HG02610 (cell line): ENCODE measurements at regions not wholly inside any gene's neighbourhood (a gene's known extent, or its start where the extent isn't known, plus 50 kb on each side); places are given as distances from the start of the nearest gene placed in this dataset.
A peak's percentile ranks its signal among the peaks of the same experiment; 100 is the strongest.
"Not testable (repeated sequence)": the region's sequence is repeated elsewhere in the genome, so short reads cannot be mapped to it uniquely, and the experiment has no call there.

Experiments used
- ATAC-seq: cut with Tn5 transposase; IDR thresholded peaks from one replicate; pipeline ENCODE4 v1.9.1; 2021; ENCODE audit warnings: mild to moderate bottlenecking, moderate library complexity; ENCODE audit not compliant: unreplicated experiment

DNA sequence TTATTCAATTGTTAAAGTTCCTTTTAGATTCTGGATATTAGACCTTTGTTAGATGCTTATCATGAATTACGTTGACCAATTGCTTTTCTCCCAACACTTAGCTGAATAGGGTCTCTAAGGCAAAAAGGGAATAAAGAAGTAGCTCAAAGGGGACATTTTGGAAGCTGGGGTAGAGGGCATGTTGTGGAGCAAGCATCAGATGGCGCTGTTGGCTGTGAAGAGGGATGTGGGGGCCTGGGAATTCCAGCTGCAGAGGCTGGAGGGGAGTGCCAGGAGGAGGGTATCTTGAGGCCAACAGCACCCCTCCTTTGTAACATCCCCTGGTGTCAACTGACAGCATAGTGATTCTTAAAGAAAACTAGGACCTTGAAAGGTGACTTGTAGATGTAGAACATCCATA is 198.2 kb downstream of the ADCYAP1 start:
- ATAC-seq, result no peak

DNA sequence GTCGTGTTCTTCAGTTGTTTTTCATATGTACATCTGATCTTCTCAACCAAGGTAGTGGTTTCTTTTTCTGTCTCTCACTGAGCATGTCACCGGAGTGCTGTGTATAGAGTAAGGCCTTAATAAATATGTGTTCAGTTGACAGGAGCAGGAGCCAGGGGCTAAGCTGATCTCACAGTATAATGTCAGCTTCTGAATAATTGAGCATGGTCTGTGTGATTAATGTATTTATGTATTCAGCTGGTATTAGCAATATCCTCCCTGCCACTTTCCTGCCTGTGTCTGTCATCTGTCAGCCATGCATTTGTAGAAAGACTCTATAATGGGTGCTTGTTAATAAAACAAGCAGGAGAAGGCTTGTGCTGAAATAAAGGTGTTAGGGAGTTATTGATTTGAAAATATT is 198.9 kb downstream of the ADCYAP1 start:
- no peak for ATAC-seq

DNA sequence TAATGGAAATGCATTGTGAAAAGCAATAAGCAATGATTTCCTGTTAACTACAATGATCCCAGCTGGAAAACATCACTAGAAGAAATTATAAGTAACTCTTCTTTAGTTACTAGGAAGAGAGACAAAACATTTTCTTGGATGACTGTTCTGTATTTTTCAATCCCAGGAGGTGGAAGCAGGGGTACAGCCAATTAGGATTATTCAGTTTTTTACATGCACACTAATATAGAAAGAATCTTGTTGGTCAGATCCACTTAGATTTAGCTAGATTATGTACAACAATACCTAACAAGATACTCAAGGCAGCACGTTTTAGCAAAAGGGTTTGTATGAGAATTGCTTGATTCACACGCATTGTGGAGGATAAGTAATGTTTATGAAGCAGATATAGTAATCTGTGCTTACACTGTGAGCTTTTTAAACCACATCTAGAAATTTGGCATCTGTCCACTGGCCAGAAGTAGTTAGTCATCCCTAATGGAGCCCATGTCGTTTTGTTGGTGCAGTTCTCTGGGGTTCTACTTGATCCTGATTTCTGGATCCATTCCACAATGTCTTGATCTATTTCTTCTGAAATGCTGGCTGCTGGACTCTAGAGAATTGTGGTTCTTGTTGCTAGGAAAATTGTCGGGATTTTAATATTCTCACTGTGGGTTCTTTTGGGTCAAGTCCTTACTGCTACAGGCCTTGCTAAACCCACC is 199.7 kb downstream of the ADCYAP1 start:
- no peak for ATAC-seq

DNA sequence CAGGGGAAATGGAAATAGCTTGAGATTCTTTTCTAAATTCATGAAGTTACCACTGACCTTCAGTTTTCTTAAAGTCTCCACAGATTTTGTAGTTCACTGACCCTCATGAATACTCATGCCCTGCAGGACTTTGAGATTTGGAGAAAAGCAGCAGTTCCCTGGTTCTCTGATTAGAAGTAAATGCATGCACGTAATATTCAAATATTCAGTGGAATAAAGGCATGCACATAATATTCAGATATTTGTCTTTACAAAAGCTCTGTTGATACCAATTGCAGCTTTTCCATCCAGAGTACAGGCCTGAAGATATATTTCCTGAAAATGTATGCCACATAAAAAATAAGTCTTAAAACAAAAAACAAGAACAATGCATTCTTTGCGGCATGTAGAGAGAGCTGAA is 219.8 kb downstream of the ADCYAP1 start:
- no peak for ATAC-seq

DNA sequence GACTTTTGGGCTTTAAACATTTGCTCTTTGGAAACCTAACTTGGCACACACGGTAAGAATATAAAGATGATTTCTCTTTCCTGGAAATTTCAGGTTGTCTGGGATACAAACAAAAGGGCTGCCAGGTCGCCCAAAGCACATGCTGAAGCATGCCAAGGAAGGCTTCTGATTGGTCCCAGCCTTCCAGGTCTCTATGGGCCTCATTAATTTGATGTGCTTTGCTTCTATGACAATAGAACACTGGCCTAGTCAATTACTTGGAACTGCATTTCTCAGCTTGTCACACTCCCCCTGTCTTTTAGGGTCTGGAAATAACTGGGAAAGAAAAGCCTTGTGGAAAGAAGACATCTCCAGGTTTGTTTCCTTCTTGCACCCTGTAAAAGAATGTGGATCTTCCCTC is 228.9 kb downstream of the ADCYAP1 start:
- ATAC-seq, result no peak

DNA sequence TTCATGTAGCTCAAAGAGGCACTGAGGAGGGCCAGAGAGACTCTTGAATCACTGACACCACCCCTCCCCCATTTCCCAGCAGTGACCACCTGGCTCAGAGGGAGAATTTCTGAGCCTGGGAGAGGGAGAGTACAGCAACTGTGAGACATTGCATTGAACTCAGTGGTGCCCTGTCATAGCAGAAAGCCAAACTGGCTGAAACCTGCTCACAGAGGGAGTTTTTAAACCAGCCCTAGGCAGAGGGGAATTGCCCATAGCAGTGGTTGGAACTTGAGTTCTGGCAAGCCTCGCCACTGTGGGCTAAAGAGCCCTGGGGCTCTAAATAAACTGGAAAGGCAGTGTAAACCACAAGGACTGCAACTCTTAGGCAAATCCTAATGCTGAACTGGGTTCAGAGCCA is 243.1 kb downstream of the ADCYAP1 start:
- ATAC-seq, result peak; percentile 88

DNA sequence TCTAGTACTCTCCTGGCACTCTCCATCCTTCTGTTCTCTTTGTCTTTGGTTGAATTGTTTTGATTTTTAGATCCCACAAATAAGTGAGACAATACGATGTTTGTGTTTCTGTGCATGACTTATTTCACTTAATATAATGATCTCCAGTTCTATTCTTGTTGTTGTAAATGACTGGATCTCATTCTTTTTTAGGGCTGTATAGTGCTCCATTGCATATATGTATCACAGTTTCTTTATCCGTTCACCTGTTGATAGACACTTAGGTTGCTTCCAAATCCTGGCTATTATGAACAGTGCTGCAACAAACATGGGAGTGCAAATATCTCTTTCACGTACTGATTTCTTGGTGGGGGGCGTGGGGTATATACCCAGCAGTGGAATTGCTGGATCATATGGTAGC is 245.0 kb downstream of the ADCYAP1 start:
- no peak for ATAC-seq

DNA sequence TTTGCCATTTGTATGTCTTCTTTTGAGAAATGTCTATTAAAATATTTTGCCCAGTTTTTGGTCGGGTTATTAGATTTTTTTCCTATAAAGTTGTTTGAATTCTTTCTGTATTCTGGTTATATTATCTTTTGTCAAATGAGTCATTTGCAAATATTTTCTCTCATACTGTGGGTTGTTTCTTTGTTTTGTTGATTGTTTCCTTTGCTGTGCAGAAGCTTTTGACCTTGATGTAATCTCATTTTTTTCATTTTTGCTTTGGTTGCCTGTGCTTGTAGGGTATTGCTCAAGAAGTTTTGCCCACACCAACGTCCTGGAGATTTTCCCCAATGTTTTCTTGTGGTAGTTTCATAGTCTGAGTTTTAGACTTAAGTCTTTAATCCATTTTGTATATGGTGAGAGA is 245.7 kb downstream of the ADCYAP1 start:
- ATAC-seq, result no peak

DNA sequence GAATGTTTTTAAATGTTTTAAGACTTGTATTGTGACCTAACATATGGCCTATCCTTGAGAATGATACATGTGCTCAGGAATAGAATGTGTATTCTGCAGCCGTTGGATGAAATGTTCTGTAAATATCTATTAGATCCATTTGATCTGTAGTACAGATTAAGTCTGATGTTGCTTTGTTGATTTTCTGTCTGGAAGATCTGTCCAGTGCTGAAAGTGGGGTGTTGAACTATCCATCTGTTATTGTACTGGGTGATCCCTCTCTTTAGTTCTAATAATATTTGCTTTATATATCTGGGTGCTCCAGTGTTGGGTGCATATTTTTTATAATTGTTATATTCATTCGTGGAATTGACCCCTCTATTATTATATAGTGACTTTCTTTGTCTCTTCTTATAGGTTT is 248.3 kb downstream of the ADCYAP1 start:
- not testable (repeated sequence) for ATAC-seq

DNA sequence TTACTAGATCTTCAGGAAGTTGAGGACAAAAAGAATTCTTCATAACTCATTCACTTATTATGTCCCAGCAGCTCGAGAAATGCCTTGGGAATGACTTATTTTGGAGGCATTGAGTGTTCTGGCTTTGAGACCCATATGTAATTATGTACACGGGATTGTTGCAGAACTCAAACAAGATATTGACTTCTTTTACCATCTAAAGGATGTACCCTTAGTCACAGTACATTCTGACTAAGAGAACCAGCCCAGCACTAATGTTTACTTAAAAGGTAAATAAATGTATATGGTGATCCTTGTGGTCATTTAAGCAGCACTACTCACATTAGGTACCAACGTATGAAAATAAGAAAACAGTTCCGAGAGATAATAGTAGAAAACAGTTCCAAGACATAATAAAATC is 268.9 kb downstream of the ADCYAP1 start:
- ATAC-seq, result no peak

DNA sequence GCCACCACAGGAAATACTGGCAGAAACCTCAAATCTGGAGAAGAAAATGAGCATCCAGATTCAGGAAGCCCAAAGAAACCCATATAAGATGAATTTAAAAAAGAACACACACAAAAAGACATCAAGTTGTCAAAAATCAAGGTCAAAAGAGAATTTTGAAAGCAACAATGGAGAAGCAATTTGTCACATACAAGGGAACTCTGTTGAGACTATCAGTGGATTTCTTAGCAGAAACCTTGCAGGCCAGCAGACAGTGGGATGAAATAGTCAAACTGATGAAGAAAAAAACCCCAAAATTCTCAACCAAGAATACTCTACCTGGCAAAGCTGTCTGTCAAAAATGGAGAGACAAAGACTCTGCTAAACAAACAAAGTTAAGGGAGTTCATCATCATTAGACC is 272.6 kb downstream of the ADCYAP1 start:
- no peak for ATAC-seq

DNA sequence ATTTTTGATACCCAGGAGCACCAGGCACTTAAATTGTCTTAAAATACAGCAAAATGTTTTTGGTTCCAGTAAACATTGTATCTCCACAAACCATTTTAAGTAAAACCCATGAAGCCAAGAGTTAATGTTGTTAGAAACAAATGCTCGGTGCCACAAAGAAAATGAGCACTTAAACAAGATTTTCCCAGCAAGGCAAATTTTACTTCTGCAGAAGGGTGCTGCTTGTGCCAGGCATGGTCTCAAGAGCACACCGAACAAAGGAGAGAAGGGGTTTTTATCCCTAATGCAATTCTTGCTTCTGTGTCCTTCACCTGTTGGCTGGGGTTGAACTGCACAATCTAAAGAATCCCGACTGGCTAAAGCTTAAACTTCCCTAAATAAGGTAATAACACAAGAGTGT is 286.7 kb downstream of the ADCYAP1 start:
- ATAC-seq, result no peak

DNA sequence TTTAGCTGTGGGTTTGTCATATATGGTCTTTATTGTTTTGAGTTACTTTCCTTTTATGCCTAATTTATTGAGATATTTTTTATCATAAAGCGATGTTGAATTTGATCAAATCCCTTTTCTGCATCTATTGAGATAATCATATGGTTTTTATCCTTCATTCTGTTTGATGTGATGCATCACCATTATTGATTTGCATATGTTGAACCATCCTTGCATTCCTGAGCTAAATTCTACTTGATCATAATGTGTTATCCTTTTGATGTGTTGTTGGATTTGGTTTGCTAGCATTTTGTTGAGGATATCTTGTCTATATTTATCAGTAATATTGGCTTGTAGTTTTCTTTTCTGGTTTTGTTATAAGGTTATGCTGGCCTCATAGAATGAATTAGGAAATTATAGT is 308.5 kb downstream of the ADCYAP1 start:
- no peak for ATAC-seq

DNA sequence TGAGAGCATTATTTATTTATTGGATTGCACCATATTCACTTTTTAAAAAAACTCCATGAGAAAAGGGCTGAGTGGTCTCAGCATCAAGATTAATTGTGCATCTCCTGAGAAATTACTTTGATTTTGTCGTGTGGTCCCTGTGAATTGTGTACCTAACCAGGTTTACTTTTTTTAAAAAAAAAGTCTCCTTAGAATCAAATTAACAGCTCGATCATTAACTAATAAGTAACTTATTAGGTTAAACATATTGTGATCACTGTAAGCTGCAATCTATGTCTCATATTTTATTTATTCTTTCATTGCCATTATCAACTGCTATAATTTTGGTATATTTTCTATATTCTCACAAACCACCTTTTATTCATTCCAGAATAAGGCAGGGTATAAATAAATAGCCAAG is 318.2 kb downstream of the ADCYAP1 start:
- no peak for ATAC-seq

DNA sequence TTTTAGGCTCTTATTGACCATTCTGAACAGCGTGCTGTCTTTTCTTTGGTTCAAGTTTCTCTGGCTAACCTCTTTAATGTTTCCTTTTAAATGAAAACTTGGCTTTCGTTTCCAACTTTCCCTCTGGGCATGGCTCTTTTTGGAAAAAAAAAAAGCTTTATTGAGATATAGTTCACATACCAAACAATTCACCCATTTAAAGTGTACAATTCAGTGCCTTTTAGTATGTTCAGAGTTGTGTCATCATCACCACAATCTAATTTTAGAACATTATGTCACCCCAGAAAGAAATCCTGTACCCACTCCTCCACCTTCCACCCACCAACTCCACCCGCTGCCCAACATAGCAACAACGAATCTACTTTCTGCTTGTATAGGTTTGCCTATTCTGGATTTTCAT is 322.4 kb downstream of the ADCYAP1 start:
- ATAC-seq, result no peak

DNA sequence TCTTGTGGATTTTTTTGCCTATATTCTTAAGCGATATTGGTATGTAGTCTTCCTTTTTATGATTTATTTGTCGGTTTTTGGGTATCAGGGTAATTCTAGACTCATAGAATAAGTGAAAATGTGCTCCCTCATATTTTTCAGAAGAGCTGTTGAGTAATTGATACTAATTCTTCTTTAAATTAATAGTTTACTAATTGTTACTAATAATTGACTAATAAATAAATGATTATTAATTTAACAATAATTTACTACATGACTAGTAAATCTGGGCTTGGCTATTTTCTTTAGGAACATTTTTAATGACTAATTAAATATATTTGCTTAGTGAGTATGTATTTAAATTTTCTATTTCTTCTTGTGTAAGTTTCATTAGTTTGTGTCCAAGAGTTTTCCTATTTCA is 325.0 kb downstream of the ADCYAP1 start:
- ATAC-seq, result no peak

DNA sequence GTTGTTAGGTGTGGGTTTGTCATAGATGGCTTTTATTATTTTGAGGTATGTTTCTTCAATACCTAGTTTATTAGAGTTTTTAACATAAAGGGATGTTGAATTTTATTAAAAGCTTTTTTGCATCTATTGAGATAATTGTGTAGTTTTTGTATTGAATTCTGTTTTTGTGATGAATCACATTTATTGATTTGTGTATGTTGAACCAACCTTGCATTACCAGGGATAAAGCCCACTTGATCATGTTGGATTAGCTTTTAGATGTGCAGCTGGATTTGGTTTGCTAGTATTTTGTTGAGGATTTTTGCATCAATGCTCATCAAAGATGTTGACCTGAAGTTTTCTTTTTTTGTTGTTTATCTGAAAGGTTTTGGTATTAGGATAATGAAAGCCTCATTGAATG is 328.2 kb downstream of the ADCYAP1 start:
- ATAC-seq, result no peak

DNA sequence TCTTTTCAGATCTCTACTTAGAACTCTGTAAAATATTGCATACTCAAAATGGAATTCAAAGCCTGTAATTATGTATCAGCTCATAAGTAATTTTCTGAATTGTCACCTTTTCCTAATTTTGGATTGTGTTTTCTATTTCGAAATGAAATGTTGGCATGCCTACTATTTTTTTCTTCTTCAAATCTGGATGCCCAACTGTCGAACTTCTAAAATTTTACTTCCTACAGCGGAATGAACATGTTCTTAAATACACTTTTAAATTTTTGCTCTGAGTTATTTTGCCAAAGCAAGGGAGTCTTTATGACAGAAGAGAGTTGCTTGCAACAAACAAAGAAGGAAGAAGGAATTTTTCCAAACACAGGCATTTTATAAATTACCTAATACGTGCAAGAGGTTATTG is 336.0 kb downstream of the ADCYAP1 start:
- ATAC-seq, result no peak

DNA sequence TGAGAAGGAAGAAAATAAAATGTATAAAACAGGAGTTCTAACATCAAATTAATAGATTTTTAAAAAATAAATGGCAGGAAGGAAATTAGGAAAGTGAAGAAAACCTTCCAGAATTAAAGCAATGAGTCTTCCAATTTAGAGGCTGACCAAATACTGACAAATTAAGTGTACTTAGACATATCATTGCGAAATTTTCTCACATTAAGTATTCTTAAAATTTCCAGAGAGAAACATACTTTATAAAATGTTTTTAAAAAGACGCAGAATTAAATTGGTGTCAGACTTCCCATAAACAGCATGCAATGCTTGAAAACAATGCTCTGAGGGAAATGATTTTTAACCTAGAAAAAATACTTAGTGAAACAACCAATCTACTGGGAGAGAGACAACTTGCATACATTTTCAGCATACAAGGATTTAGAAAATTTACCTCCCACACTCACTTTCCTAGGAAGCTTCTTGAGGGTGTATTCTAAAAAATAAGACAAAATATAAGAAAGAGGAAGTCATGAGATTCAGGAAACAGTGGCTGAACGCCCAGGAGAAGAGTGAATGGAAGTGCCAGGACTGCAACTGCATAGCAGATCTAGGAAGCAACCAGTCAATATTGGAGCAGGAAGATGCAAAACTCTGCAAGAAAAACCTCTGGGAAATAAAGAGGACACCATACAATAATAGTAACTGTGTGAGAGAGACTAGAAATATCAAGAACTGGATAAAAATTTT is 339.9 kb downstream of the ADCYAP1 start:
- ATAC-seq, result no peak

DNA sequence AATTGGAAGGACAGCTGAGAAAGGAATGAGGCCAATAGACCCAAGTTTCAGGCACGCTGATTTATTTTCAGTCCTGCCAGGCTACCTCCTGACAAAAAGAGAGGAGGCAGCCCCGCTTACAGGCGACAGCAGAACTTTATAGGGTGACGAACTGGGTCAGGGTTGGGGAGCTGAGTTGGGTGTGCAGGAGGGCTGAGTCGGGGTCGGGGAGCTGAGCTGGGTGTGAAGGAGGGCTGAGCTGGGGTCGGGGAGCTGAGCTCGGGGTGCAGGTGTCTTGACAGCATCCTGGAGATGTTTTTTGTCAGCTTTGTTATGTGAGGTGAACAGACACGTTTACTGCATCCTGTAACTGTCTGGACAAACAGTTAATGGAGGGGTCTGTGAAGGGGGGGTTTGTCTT is 342.2 kb downstream of the ADCYAP1 start:
- no peak for ATAC-seq

DNA sequence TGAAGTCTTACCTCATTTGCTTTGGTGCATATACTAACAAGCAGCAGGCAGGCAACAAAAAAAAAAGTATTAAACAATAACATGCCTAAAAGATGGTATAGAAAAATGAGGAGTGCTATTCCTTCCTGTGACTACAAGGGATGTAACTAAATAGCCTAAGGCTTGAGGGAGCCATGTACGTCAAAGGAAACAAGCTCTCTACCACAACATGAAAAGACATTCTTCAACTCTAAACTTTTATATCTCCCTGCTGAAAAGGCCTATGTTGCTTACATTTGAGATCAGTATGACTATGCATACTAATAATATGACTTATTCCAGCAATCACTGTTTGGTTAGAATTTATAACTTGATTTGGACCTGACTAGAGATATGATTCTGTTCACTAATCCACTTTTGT is 347.9 kb downstream of the ADCYAP1 start:
- ATAC-seq, result no peak

DNA sequence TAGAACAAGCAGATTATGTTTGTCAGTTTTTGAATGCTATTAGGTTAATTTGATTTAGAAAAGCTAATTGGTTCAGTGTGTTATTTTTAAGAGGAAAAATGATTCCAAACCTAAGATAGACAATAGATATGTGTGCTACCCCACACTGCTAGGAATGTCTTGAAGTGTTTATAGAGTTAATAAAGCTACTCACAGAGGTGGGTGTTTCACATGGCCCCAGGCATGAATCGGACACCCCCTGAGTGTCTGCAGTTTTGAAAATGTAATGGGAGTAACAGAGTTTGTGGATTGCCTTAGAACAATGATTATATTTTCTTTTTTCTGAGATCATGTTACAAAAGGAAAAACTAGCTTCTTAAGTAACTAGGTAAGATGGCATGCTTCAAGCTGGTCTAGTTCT is 348.3 kb downstream of the ADCYAP1 start:
- no peak for ATAC-seq

DNA sequence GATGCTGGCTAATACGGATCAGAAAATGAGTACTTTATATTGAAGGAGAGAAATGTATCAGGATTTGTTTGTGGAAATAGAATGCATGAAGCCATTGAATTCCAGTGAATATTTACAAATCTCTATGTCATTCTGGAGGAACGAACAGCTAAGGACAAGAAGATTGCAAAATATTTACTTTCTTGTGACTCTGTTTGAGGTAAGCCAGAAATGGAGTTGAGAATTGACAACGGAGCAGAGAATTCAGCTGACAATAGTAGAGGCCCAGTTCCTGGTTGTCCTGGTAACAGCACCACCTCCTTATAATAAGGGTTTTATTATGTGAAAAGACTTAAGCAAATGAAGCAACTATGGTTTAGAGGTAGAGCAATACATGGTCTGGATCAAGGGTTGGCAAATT is 349.2 kb downstream of the ADCYAP1 start:
- ATAC-seq, result no peak
